Thyroid gland (tissue), 4 donors: ENCODE measurements at regions not wholly inside any gene's neighbourhood (a gene's known extent, or its start where the extent isn't known, plus 50 kb on each side); places are given as distances from the start of the nearest gene placed in this dataset.

ENCODE experiments used
- DNase-seq, 2 donors: peaks; one replicate each; pipeline ENCODE4 v3.0.0-alpha.2; 2019
- H3K27ac ChIP-seq, 3 donors: fragments of 200-600 bp; sonication (generic); 1 replicate in 2 of 3; 2 replicates in 1 of 3; pipeline ENCODE4 v1.5.1; 2016 to 2019; ENCODE audit warnings: mild to moderate bottlenecking in 1 of 3, moderate library complexity in 1 of 3
- H3K27me3 ChIP-seq: fragments of 200-600 bp; sonication (generic); one replicate; pipeline ENCODE4 v1.5.1; 2019
- H3K36me3 ChIP-seq, 2 donors: fragments of 200-600 bp; sonication (generic); one replicate each; pipeline ENCODE4 v1.5.1; 2016 to 2019
- H3K4me1 ChIP-seq, 2 donors: fragments of 200-600 bp; sonication (generic); one replicate each; pipeline ENCODE4 v1.5.1; 2017 to 2019
- H3K4me3 ChIP-seq, 3 donors: fragments of 200-600 bp; sonication (generic); replicated peaks in 1 of 3; 1 replicate in 2 of 3; 2 replicates in 1 of 3; pipeline ENCODE4 v1.5.1; 2016; ENCODE audit warnings: mild to moderate bottlenecking in 1 of 3
- H3K9me3 ChIP-seq: fragments of 200-600 bp; sonication (generic); one replicate; pipeline ENCODE4 v1.5.1; 2017
- CTCF ChIP-seq, 6 experiments: fragments of 200-600 bp in 3 of 6; fragments of 450-650 bp in 3 of 6; sonication (generic) in 3 of 6; IDR thresholded peaks; one replicate each; pipeline ENCODE4 v1.5.1; 2016 to 2019; ENCODE audit warnings: antibody characterized with exemption in 6 of 6, mild to moderate bottlenecking in 2 of 6, inconsistent platforms in 1 of 6, moderate library complexity in 1 of 6
- POLR2A ChIP-seq, 2 donors: fragments of 450-650 bp; IDR thresholded peaks; one replicate each; pipeline ENCODE4 v1.6.1; 2017; ENCODE audit warnings: antibody characterized with exemption in 2 of 2, mild to moderate bottlenecking in 2 of 2, moderate library complexity in 1 of 2
- WGBS, 2 donors: methylation state at CpG; one replicate each; pipeline ENCODE4 v1.1.5; 2017; 5-methylcytosine and 5-hydroxymethylcytosine counted together
- intact Hi-C: fragments of 100-400 bp; cut with DNase I; formaldehyde crosslinking; loops from one replicate; pipeline ENCODE4 v1.15.1; 2023

- Histone ChIP-seq H3K4me3 (no peak overlapping the region), H3K4me1 (no peaks in the 10 kb centered on the region), H3K36me3 (no peaks in the 10 kb centered on the region), H3K9me3 (no peaks in the 10 kb centered on the region), H3K27ac (no peak overlapping the region), H3K27me3 (no peaks in the 10 kb centered on the region)
- intact Hi-C loops, result no loop called here
- no peak for TF ChIP-seq CTCF (IDR thresholded peaks at IDR 0.05)
- TF ChIP-seq POLR2A (IDR thresholded peaks at IDR 0.05), result no peak
- WGBS, 2 donors, result 58 to 63% methylated on average over 2 of the region's 2 CpGs
- DNase-seq, result no peak
Measured at GRCh38 chr20:41830702-41831101, 212.5 kb upstream of the CHD6 start.

- Histone ChIP-seq H3K4me3 (no peak overlapping the region), H3K4me1 (no peaks in the 10 kb centered on the region), H3K27me3 (no peaks in the 10 kb centered on the region), H3K36me3 (no peaks in the 10 kb centered on the region), H3K9me3 (no peaks in the 10 kb centered on the region), H3K27ac (no peak overlapping the region)
- intact Hi-C loops, result no loop called here
- WGBS, 2 donors, result 80 to 81% methylated on average over 2 of the region's 2 CpGs
- no peak for TF ChIP-seq POLR2A (IDR thresholded peaks at IDR 0.05)
- no peak for TF ChIP-seq CTCF (IDR thresholded peaks at IDR 0.05)
- DNase-seq, result no peak
Measured at GRCh38 chr20:41819436-41819835, 201.3 kb upstream of the CHD6 start.

GRCh38 chr20:41818991-41819390 is 200.8 kb upstream of the CHD6 start:
- no peaks in the 10 kb centered on the region for H3K27me3 ChIP-seq
- TF ChIP-seq CTCF (IDR thresholded peaks at IDR 0.05), result no peak
- TF ChIP-seq POLR2A (IDR thresholded peaks at IDR 0.05), result no peak
- no peaks in the 10 kb centered on the region for H3K4me1 ChIP-seq
- no peak for DNase-seq
- H3K4me3 ChIP-seq, result no peak overlapping the region
- no peaks in the 10 kb centered on the region for H3K36me3 ChIP-seq
- no peaks in the 10 kb centered on the region for H3K9me3 ChIP-seq
- 75 to 92% methylated on average over 5 of the region's 5 CpGs for WGBS, 2 donors
- intact Hi-C loops, result no loop called here
- H3K27ac ChIP-seq, result no peak overlapping the region

- 87 to 89% methylated on average over 5 of the region's 5 CpGs for WGBS, 2 donors
- no peaks in the 10 kb centered on the region for H3K27me3 ChIP-seq
- no peak for TF ChIP-seq POLR2A (IDR thresholded peaks at IDR 0.05)
- TF ChIP-seq CTCF (IDR thresholded peaks at IDR 0.05), result no peak
- no peaks in the 10 kb centered on the region for H3K36me3 ChIP-seq
- no peak overlapping the region for H3K27ac ChIP-seq
- no peak overlapping the region for H3K4me3 ChIP-seq
- intact Hi-C loops, result no loop called here
- DNase-seq, result no peak
- no peaks in the 10 kb centered on the region for H3K4me1 ChIP-seq
- no peaks in the 10 kb centered on the region for H3K9me3 ChIP-seq
Measured at GRCh38 chr20:41818369-41818768, 200.2 kb upstream of the CHD6 start.

- WGBS, 2 donors, result 74 to 82% methylated on average over 1 of the region's 1 CpG
- Histone ChIP-seq H3K4me3 (no peak overlapping the region), H3K36me3 (no peaks in the 10 kb centered on the region), H3K27me3 (no peaks in the 10 kb centered on the region), H3K27ac (no peak overlapping the region), H3K4me1 (no peaks in the 10 kb centered on the region), H3K9me3 (no peaks in the 10 kb centered on the region)
- intact Hi-C loops, result no loop called here
- no peak for TF ChIP-seq CTCF (IDR thresholded peaks at IDR 0.05)
- DNase-seq, result no peak
Measured at GRCh38 chr20:41811456-41811855, 193.3 kb upstream of the CHD6 start.
